OCI-LY3 (cell line): ENCODE measurements at regions not wholly inside any gene's neighbourhood (a gene's known extent, or its start where the extent isn't known, plus 50 kb on each side); places are given as distances from the start of the nearest gene placed in this dataset.

ENCODE experiments used
- H2AFZ ChIP-seq: fragments of 200-600, 300-600 bp; shearing (Covaris generic); 2 replicates; pipeline ENCODE4 v1.6.0; 2014; ENCODE audit warnings: antibody characterized with exemption, low read depth, low read length
- H3K27ac ChIP-seq: fragments of 200-600, 300-600 bp; sonication (generic); 2 replicates; pipeline ENCODE4 v1.5.1; 2014; ENCODE audit warnings: mild to moderate bottlenecking, low read length, moderate library complexity, mixed read lengths
- H3K27me3 ChIP-seq: fragments of 200-600, 300-600 bp; sonication (generic); 2 replicates; pipeline ENCODE4 v1.6.1; 2014; ENCODE audit warnings: low read depth, low read length, mixed read lengths
- H3K36me3 ChIP-seq: fragments of 200-600, 300-600 bp; sonication (generic); replicated peaks from 2 replicates; pipeline ENCODE3; 2014; ENCODE audit warnings: low read depth, low read length, mixed read lengths
- H3K4me1 ChIP-seq: fragments of 300-600, 200-600 bp; sonication (generic); 2 replicates; pipeline ENCODE4 v1.6.1; 2014; ENCODE audit warnings: low read length, mixed read lengths
- H3K4me2 ChIP-seq: fragments of 200-600, 300-600 bp; sonication (generic); 2 replicates; pipeline ENCODE4 v1.6.1; 2014; ENCODE audit warnings: low read length, mixed read lengths
- H3K4me3 ChIP-seq: fragments of 300-600, 200-600 bp; sonication (generic); 2 replicates; pipeline ENCODE4 v1.5.1; 2014; ENCODE audit warnings: antibody characterized with exemption, mild to moderate bottlenecking, low read length, moderate library complexity
- H3K79me2 ChIP-seq: fragments of 300-600, 200-600 bp; shearing (Covaris generic); 2 replicates; pipeline ENCODE4 v1.6.1; 2014; ENCODE audit warnings: mild to moderate bottlenecking, low read length, mixed read lengths
- H3K9ac ChIP-seq: fragments of 300-600, 200-600 bp; shearing (Covaris generic); 2 replicates; pipeline ENCODE4 v1.6.0; 2014; ENCODE audit warnings: mild to moderate bottlenecking, low read length, moderate library complexity
- H3K9me3 ChIP-seq: fragments of 200-600, 300-600 bp; shearing (Covaris generic); 2 replicates; pipeline ENCODE4 v1.6.1; 2014; ENCODE audit warnings: low read length, mixed read lengths; ENCODE audit not compliant: insufficient read depth
- H4K20me1 ChIP-seq: fragments of 200-600, 300-600 bp; sonication (generic); 2 replicates; pipeline ENCODE4 v1.6.1; 2016; ENCODE audit warnings: low read length, mixed read lengths; ENCODE audit not compliant: insufficient read depth
- CTCF ChIP-seq: fragments of 200-600, 300-600 bp; sonication (generic); IDR thresholded peaks from 2 replicates; pipeline ENCODE4 v1.5.1; 2014; ENCODE audit warnings: antibody characterized with exemption, low read length, low read depth
- EZH2phosphoT487 ChIP-seq: fragments of 200-600 bp; shearing (Covaris generic); IDR thresholded peaks from 2 replicates; pipeline ENCODE4 v1.6.1; 2018; ENCODE audit warnings: antibody characterized with exemption, mixed run types, low read depth

- Histone ChIP-seq H3K9ac (no peak overlapping the region), H3K27ac (no peak overlapping the region)
These were observed 582.4 kb downstream of the CMPK2 start for GRCh38 chr2:6283259-6283658.

GRCh38 chr2:6287406-6287805 lies 578.3 kb downstream of the CMPK2 start:
- Histone ChIP-seq H3K27ac (no peak overlapping the region), H3K9me3 (no peaks in the 10 kb centered on the region), H3K9ac (no peak overlapping the region), H3K27me3 (no peaks in the 10 kb centered on the region), H4K20me1 (no peaks in the 10 kb centered on the region), H3K4me3 (no peak overlapping the region), H3K36me3 (no peaks in the 10 kb centered on the region), H3K79me2 (no peaks in the 10 kb centered on the region), H3K4me2 (no peak overlapping the region), H2AFZ (no peak overlapping the region), H3K4me1 (no peaks in the 10 kb centered on the region)
- TF ChIP-seq CTCF (no peak), EZH2phosphoT487 (no peak)

More at GRCh38 chr2:6283259-6283658, 582.4 kb downstream of the CMPK2 start:
- H3K36me3 ChIP-seq = no peaks in the 10 kb centered on the region
- H4K20me1 ChIP-seq = no peaks in the 10 kb centered on the region
- TF ChIP-seq EZH2phosphoT487 = no peak
- TF ChIP-seq CTCF = no peak
- H3K4me2 ChIP-seq = no peak overlapping the region
- no peaks in the 10 kb centered on the region for H3K27me3 ChIP-seq
- H3K4me1 ChIP-seq = no peaks in the 10 kb centered on the region
- no peaks in the 10 kb centered on the region for H3K9me3 ChIP-seq
- no peak overlapping the region for H2AFZ ChIP-seq
- no peaks in the 10 kb centered on the region for H3K79me2 ChIP-seq
- H3K4me3 ChIP-seq = no peak overlapping the region

GRCh38 chr2:6288791-6289190 lies 576.9 kb downstream of the CMPK2 start:
- no peak for TF ChIP-seq EZH2phosphoT487
- TF ChIP-seq CTCF = no peak
- H3K79me2 ChIP-seq = no peaks in the 10 kb centered on the region
- no peaks in the 10 kb centered on the region for H3K4me1 ChIP-seq
- H3K9ac ChIP-seq = no peak overlapping the region
- no peaks in the 10 kb centered on the region for H3K27me3 ChIP-seq
- H3K9me3 ChIP-seq = no peaks in the 10 kb centered on the region
- no peak overlapping the region for H3K4me2 ChIP-seq
- no peaks in the 10 kb centered on the region for H4K20me1 ChIP-seq
- no peaks in the 10 kb centered on the region for H3K36me3 ChIP-seq
- H2AFZ ChIP-seq = no peak overlapping the region
- no peak overlapping the region for H3K27ac ChIP-seq
- no peak overlapping the region for H3K4me3 ChIP-seq

- no peaks in the 10 kb centered on the region for H3K79me2 ChIP-seq
- no peak overlapping the region for H3K4me2 ChIP-seq
- H3K27ac ChIP-seq = no peak overlapping the region
- no peak overlapping the region for H3K9ac ChIP-seq
- H3K27me3 ChIP-seq = no peaks in the 10 kb centered on the region
- no peaks in the 10 kb centered on the region for H3K36me3 ChIP-seq
- no peaks in the 10 kb centered on the region for H4K20me1 ChIP-seq
- H3K4me3 ChIP-seq = no peak overlapping the region
- H2AFZ ChIP-seq = no peak overlapping the region
- no peaks in the 10 kb centered on the region for H3K9me3 ChIP-seq
- TF ChIP-seq CTCF (no peak), EZH2phosphoT487 (no peak)
- no peaks in the 10 kb centered on the region for H3K4me1 ChIP-seq
These were observed 575.3 kb downstream of the CMPK2 start for GRCh38 chr2:6290217-6291015.
